HepG2 (cell line): ENCODE measurements at regions not wholly inside any gene's neighbourhood (a gene's known extent, or its start where the extent isn't known, plus 50 kb on each side); places are given as distances from the start of the nearest gene placed in this dataset.

ENCODE experiments used
- ATAC-seq: fragments of 200-7000 bp; cut with Tn5 transposase; 3 replicates; pipeline ENCODE4 v1.9.1; 2020; ENCODE audit warnings: mild to moderate bottlenecking, moderate library complexity
- BruUV-seq: library from RNA; stranded (reverse); fragments of 400-500 nt; replicated peaks from 2 replicates; lab custom pipeline; 2021; lab: Mats Ljungman, UMichigan
- CTCF ChIA-PET: fragments of 300-600 bp; formaldehyde crosslinking; extraction: SDS; loops from one replicate; lab custom pipeline; 2021; ENCODE audit warnings: low total read pairs, inconsistent platforms, low intra/inter-chr PET ratio; lab: Yijun Ruan, JAX
- POLR2A ChIA-PET: fragments of 350-600 bp; sonication (Branson Sonifier 250); formaldehyde crosslinking; loops from one replicate; lab custom pipeline; 2020; ENCODE audit warnings: antibody characterized with exemption, inconsistent platforms; lab: Yijun Ruan, JAX
- DNase-seq: peaks from one replicate; pipeline ENCODE4 v3.0.0-alpha.2; 2015; ENCODE audit warnings: low spot score
- FAIRE-seq: peaks from 3 replicates; lab custom pipeline; 2011; peaks lifted over from hg19 to GRCh38; lab: Jason Lieb, UNC
- H2AFZ ChIP-seq: one replicate; pipeline ENCODE4 v1.6.1; 2011; ENCODE audit warnings: low read length, inconsistent platforms
- H3K27ac ChIP-seq: fragments of 300-600 bp; 3 replicates; pipeline ENCODE4 v1.8.0; 2011; ENCODE audit warnings: mixed run types, mild to moderate bottlenecking, mixed read lengths, low read length, inconsistent platforms; ENCODE audit not compliant: insufficient read depth; ENCODE audit errors: extremely low read length
- H3K27me3 ChIP-seq, 2 experiments: fragments of 200-600 bp in 1 of 2; 2 replicates in 1 of 2; 3 replicates in 1 of 2; pipeline versions ENCODE4 v1.6.0 to v1.8.0; 2011; ENCODE audit warnings: low read length in 2 of 2, mild to moderate bottlenecking in 2 of 2, moderate library complexity in 2 of 2, inconsistent platforms in 1 of 2; ENCODE audit not compliant: insufficient read depth in 2 of 2, control insufficient read depth in 1 of 2
- H3K36me3 ChIP-seq, 2 experiments: fragments of 200-600 bp in 1 of 2; replicated peaks in 1 of 2; 2 replicates in 1 of 2; 3 replicates in 1 of 2; pipeline versions ENCODE4 v1.5.1 to v1.8.0; 2011; ENCODE audit warnings: low read length in 2 of 2, inconsistent platforms in 1 of 2; ENCODE audit not compliant: insufficient read depth in 2 of 2, control insufficient read depth in 1 of 2
- H3K4me1 ChIP-seq: 2 replicates; pipeline ENCODE4 v1.5.1; 2012; ENCODE audit warnings: low read length, inconsistent platforms; ENCODE audit not compliant: insufficient read depth
- H3K4me2 ChIP-seq: 2 replicates; pipeline ENCODE4 v1.6.0; 2011; ENCODE audit warnings: low read depth, low read length, inconsistent platforms
- H3K4me3 ChIP-seq, 3 experiments: fragments of 200-600 bp in 1 of 3; sonication (generic), shearing (Covaris generic) in 1 of 3; replicated peaks in 1 of 3; 2 replicates each; pipeline ENCODE4 v1.5.1; 2011 to 2016; ENCODE audit warnings: low read length in 3 of 3, inconsistent platforms in 2 of 3, low read depth in 2 of 3, mild to moderate bottlenecking in 2 of 3, control low read depth in 1 of 3, mixed read lengths in 1 of 3; ENCODE audit not compliant: insufficient read depth in 1 of 3
- H3K79me2 ChIP-seq: one replicate; pipeline ENCODE4 v1.6.1; 2011; ENCODE audit warnings: low read length, inconsistent platforms; ENCODE audit not compliant: insufficient read depth
- H3K9ac ChIP-seq: 2 replicates; pipeline ENCODE4 v1.6.0; 2011; ENCODE audit warnings: mild to moderate bottlenecking, low read depth, low read length, inconsistent platforms; ENCODE audit not compliant: insufficient read depth
- H3K9me3 ChIP-seq: 2 replicates; pipeline ENCODE4 v1.5.1; 2012; ENCODE audit warnings: mild to moderate bottlenecking, low read length
- H4K20me1 ChIP-seq: 2 replicates; pipeline ENCODE4 v1.6.0; 2011; ENCODE audit warnings: inconsistent platforms, mild to moderate bottlenecking, low read length, moderate library complexity; ENCODE audit not compliant: insufficient read depth
- ATF3 ChIP-seq: sonication (generic); formaldehyde crosslinking; IDR thresholded peaks from 2 replicates; pipeline ENCODE4 v1.4.0; 2020; ENCODE audit warnings: missing genetic modification reagents
- CEBPZ ChIP-seq: IDR thresholded peaks from 2 replicates; pipeline ENCODE4 v1.6.1; 2012; ENCODE audit warnings: low read length, improper control_type of control experiment
- EP300 ChIP-seq, 3 experiments: sonication (generic) in 1 of 3; formaldehyde crosslinking in 1 of 3; IDR thresholded peaks; 2 replicates each; pipeline versions ENCODE4 v1.5.1 to v1.6.1; 2011 to 2020; ENCODE audit warnings: low read depth in 2 of 3, low read length in 2 of 3, borderline replicate concordance in 1 of 3, improper control_type of control experiment in 1 of 3, mild to moderate bottlenecking in 1 of 3, missing genetic modification reagents in 1 of 3, moderate library complexity in 1 of 3
- GATAD1 ChIP-seq: IDR thresholded peaks from 2 replicates; pipeline ENCODE4 v1.6.1; 2016; ENCODE audit warnings: missing genetic modification reagents, missing compliant biosample characterization
- LCORL ChIP-seq, 2 experiments: fragments of 450-650 bp in 1 of 2; sonication (generic) in 1 of 2; formaldehyde crosslinking in 1 of 2; IDR thresholded peaks; 2 replicates each; pipeline versions ENCODE4 v1.5.0 to v1.6.1; 2017 to 2020; ENCODE audit warnings: antibody characterized with exemption in 1 of 2, missing genetic modification reagents in 1 of 2
- MBD4 ChIP-seq: IDR thresholded peaks from 2 replicates; pipeline ENCODE4 v1.6.1; 2012; ENCODE audit warnings: low read length, inconsistent platforms, borderline replicate concordance
- MLX ChIP-seq: IDR thresholded peaks from 2 replicates; pipeline ENCODE4 v1.6.1; 2016
- NR2F6 ChIP-seq, 2 experiments: IDR thresholded peaks; 2 replicates each; pipeline ENCODE4 v1.6.1; 2016; ENCODE audit warnings: antibody characterized with exemption in 1 of 2, mild to moderate bottlenecking in 1 of 2
- SMARCC2 ChIP-seq: fragments of 450-650 bp; IDR thresholded peaks from 2 replicates; pipeline ENCODE4 v1.6.1; 2017; ENCODE audit warnings: antibody characterized with exemption, mild to moderate bottlenecking
- TEAD3 ChIP-seq: optimal IDR thresholded peaks from 2 replicates; pipeline ENCODE3; 2016; ENCODE audit warnings: borderline replicate concordance
- UBTF ChIP-seq: sonication (generic); formaldehyde crosslinking; IDR thresholded peaks from 2 replicates; pipeline ENCODE4 v1.4.0; 2020; ENCODE audit warnings: mild to moderate bottlenecking, missing genetic modification reagents
- ZNF205 ChIP-seq: IDR thresholded peaks from 2 replicates; pipeline ENCODE4 v1.6.1; 2018; ENCODE audit warnings: missing biosample characterization, missing genetic modification reagents
- ZNF75D ChIP-seq: sonication (generic); formaldehyde crosslinking; IDR thresholded peaks from 2 replicates; pipeline ENCODE4 v1.8.1; 2023; ENCODE audit warnings: missing genetic modification reagents, mild to moderate bottlenecking, borderline replicate concordance
- WGBS: methylation state at CpG from one replicate; pipeline ENCODE4 v1.1.6; 2017; ENCODE audit warnings: low lambda C conversion rate; 5-methylcytosine and 5-hydroxymethylcytosine counted together
- in situ Hi-C: cut with HindIII; loops from 2 replicates; pipeline ENCODE4 v1.10.0; 2017; ENCODE audit warnings: low pct_unique_long_range_greater_than_20kb; ENCODE audit not compliant: extremely low pct_ligation_motif_present
- intact Hi-C: fragments of 100-400 bp; cut with micrococcal nuclease; formaldehyde crosslinking; loops from one replicate; pipeline ENCODE4 v1.10.0; 2022; ENCODE audit not compliant: unreplicated experiment

GRCh38 chr21:18715606-18716005, 312.0 kb upstream of the TMPRSS15 start (continued):
- TF ChIP-seq UBTF (CRISPR knock-in tag) (no peak), ATF3 (CRISPR knock-in tag) (no peak), EP300 (IDR thresholded peaks at IDR 0.05; ENCODE audit: low read depth in 2 of 2, low read length in 2 of 2) (no peak), EP300 (CRISPR knock-in tag; IDR thresholded peaks at IDR 0.05; ENCODE audit: borderline replicate concordance) (no peak), MLX (CRISPR knock-in tag) (no peak), GATAD1 (CRISPR knock-in tag) (no peak)

GRCh38 chr21:18716578-18717138, 313.1 kb upstream of the TMPRSS15 start:
- Histone ChIP-seq H3K27ac (no peak overlapping the region), H3K36me3 (no peaks in the 10 kb centered on the region), H3K9me3 (peaks cover 92% of the 10 kb centered on the region), H3K4me3 (no peak overlapping the region), H3K4me1 (no peaks in the 10 kb centered on the region), H3K27me3 (no peaks in the 10 kb centered on the region), H4K20me1 (no peaks in the 10 kb centered on the region), H3K4me2 (no peak overlapping the region), H3K79me2 (no peaks in the 10 kb centered on the region), H2AFZ (no peak overlapping the region), H3K9ac (no peak overlapping the region)
- WGBS = under 1% methylated on average over 5 of the region's 5 CpGs
- POLR2A ChIA-PET = no interaction called here
- TF ChIP-seq TEAD3 (CRISPR knock-in tag) (no peak), ZNF75D (CRISPR knock-in tag) (no peak), SMARCC2 (no peak), LCORL (IDR thresholded peaks at IDR 0.05) (0 out of 2 replicates have a peak, but pooled peaks have one; percentile 26), LCORL (CRISPR knock-in tag; IDR thresholded peaks at IDR 0.05) (no peak), NR2F6 (IDR thresholded peaks at IDR 0.05) (no peak), NR2F6 (CRISPR knock-in tag; IDR thresholded peaks at IDR 0.05) (no peak), MBD4 (no peak), CEBPZ (no peak), ZNF205 (CRISPR knock-in tag) (no peak)
- FAIRE-seq (no peak), ATAC-seq (no peak), DNase-seq (no peak)
- no TSS peak for BruUV-seq
- CTCF ChIA-PET = no interaction called here
- in situ Hi-C loops (no loop called here), intact Hi-C loops (no loop called here)
